GM12878 (cell line): ENCODE measurements at regions not wholly inside any gene's neighbourhood (a gene's known extent, or its start where the extent isn't known, plus 50 kb on each side); places are given as distances from the start of the nearest gene placed in this dataset.

Experiments used
- ATAC-seq: fragments of 200-7000 bp; cut with Tn5 transposase; 3 replicates; pipeline ENCODE4 v1.9.1; 2020; ENCODE audit warnings: mild to moderate bottlenecking, moderate library complexity
- BruUV-seq: library from RNA; stranded (reverse); fragments of 400-500 nt; replicated peaks from 2 replicates; lab custom pipeline; 2021; lab: Mats Ljungman, UMichigan
- CTCF ChIA-PET: fragments of 300-600 bp; sonication (Branson Sonifier 250); formaldehyde crosslinking; extraction: SDS; loops from one replicate; lab custom pipeline; 2021; ENCODE audit warnings: inconsistent platforms; lab: Yijun Ruan, JAX
- POLR2A ChIA-PET: fragments of 350-600 bp; formaldehyde crosslinking; extraction: SDS; loops from one replicate; lab custom pipeline; 2021; ENCODE audit warnings: inconsistent platforms; lab: Charles Lee
- RAD21 ChIA-PET: fragments of 300-600 bp; sonication (Branson Sonifier 250); formaldehyde crosslinking; loops from one replicate; lab custom pipeline; 2023; ENCODE audit warnings: antibody characterized with exemption; ENCODE audit not compliant: unreplicated experiment; lab: Charles Lee
- SMC1A ChIA-PET: fragments of 300-600 bp; sonication (Branson Sonifier 250); formaldehyde crosslinking; loops from one replicate; lab custom pipeline; 2023; ENCODE audit not compliant: unreplicated experiment, uncharacterized antibody; lab: Charles Lee
- DNase-seq: peaks from one replicate; pipeline ENCODE4 v3.0.0-alpha.2; 2011; ENCODE audit warnings: low read depth, low spot score
- FAIRE-seq: peaks from 3 replicates; lab custom pipeline; 2011; peaks lifted over from hg19 to GRCh38; lab: Jason Lieb, UNC
- H2AFZ ChIP-seq: 2 replicates; pipeline ENCODE4 v1.6.0; 2011; ENCODE audit warnings: low read depth, low read length, control low read depth; ENCODE audit not compliant: control insufficient read depth
- H3K27ac ChIP-seq: 2 replicates; pipeline ENCODE4 v1.5.1; 2011; ENCODE audit warnings: control low read depth; ENCODE audit not compliant: control insufficient read depth, insufficient read depth
- H3K27me3 ChIP-seq, 2 experiments: replicated peaks in 1 of 2; 2 replicates each; pipeline versions ENCODE4 v1.6.0 to v1.6.1; 2011; ENCODE audit warnings: low read length in 1 of 2; ENCODE audit not compliant: control insufficient read depth in 2 of 2, insufficient read depth in 2 of 2
- H3K36me3 ChIP-seq, 2 experiments: 2 replicates each; pipeline ENCODE4 v1.5.1; 2011; ENCODE audit warnings: low read length in 1 of 2; ENCODE audit not compliant: control insufficient read depth in 2 of 2, insufficient read depth in 2 of 2
- H3K4me1 ChIP-seq: 2 replicates; pipeline ENCODE4 v1.6.1; 2011; ENCODE audit warnings: mild to moderate bottlenecking, low read length, moderate library complexity, mixed read lengths; ENCODE audit not compliant: control insufficient read depth, insufficient read depth
- H3K4me2 ChIP-seq: 2 replicates; pipeline ENCODE4 v1.6.0; 2011; ENCODE audit warnings: control low read depth; ENCODE audit not compliant: control insufficient read depth, insufficient read depth
- H3K4me3 ChIP-seq: fragments of 200-600 bp; sonication (generic); 2 replicates; pipeline ENCODE4 v1.5.1; 2016
- H3K79me2 ChIP-seq: 2 replicates; pipeline ENCODE4 v1.6.0; 2011; ENCODE audit warnings: low read length; ENCODE audit not compliant: control insufficient read depth, insufficient read depth
- H3K9ac ChIP-seq: 2 replicates; pipeline ENCODE4 v1.8.0; 2011; ENCODE audit warnings: low read length, control low read depth, mixed read lengths; ENCODE audit not compliant: control insufficient read depth, insufficient read depth
- H3K9me3 ChIP-seq: replicated peaks from 3 replicates; pipeline ENCODE4 v1.5.1; 2011; ENCODE audit warnings: mild to moderate bottlenecking, low read length; ENCODE audit not compliant: control insufficient read depth, insufficient read depth
- H4K20me1 ChIP-seq: 2 replicates; pipeline ENCODE4 v1.6.0; 2011; ENCODE audit not compliant: control insufficient read depth, insufficient read depth
- BCL3 ChIP-seq: IDR thresholded peaks from 2 replicates; pipeline ENCODE4 v1.6.1; 2011; ENCODE audit warnings: borderline replicate concordance, low read depth, mild to moderate bottlenecking, moderate library complexity, low read length; ENCODE audit not compliant: insufficient read depth, poor library complexity, severe bottlenecking
- EZH2 ChIP-seq: IDR thresholded peaks from 2 replicates; pipeline ENCODE4 v1.6.1; 2012; ENCODE audit warnings: low read depth, mild to moderate bottlenecking, control low read depth, inconsistent platforms, low read length, borderline replicate concordance; ENCODE audit not compliant: control insufficient read depth
- KLF5 ChIP-seq: fragments of 450-650 bp; IDR thresholded peaks from 2 replicates; pipeline ENCODE4 v1.6.1; 2014; ENCODE audit warnings: mild to moderate bottlenecking; ENCODE audit not compliant: partially characterized antibody
- STAT3 ChIP-seq: IDR thresholded peaks from 2 replicates; pipeline ENCODE4 v1.6.1; 2011; ENCODE audit warnings: low read depth, low read length, improper control_type of control experiment
- WGBS: methylation state at CpG from one replicate; pipeline ENCODE4 v1.1.6; 2016; ENCODE audit warnings: low lambda C conversion rate; ENCODE audit not compliant: insufficient replicate concordance, insufficient coverage; ENCODE audit errors: missing lambda C conversion rate; 5-methylcytosine and 5-hydroxymethylcytosine counted together
- in situ Hi-C: fragments of 300-500 bp; cut with MboI; formaldehyde crosslinking; loops from 9 replicates; pipeline ENCODE4 v1.14.3; 2018; ENCODE audit warnings: mixed read lengths
- intact Hi-C: fragments of 100-400 bp; cut with micrococcal nuclease; formaldehyde crosslinking; loops from one replicate; pipeline ENCODE4 v1.14.2; 2022; ENCODE audit not compliant: unreplicated experiment

DNA sequence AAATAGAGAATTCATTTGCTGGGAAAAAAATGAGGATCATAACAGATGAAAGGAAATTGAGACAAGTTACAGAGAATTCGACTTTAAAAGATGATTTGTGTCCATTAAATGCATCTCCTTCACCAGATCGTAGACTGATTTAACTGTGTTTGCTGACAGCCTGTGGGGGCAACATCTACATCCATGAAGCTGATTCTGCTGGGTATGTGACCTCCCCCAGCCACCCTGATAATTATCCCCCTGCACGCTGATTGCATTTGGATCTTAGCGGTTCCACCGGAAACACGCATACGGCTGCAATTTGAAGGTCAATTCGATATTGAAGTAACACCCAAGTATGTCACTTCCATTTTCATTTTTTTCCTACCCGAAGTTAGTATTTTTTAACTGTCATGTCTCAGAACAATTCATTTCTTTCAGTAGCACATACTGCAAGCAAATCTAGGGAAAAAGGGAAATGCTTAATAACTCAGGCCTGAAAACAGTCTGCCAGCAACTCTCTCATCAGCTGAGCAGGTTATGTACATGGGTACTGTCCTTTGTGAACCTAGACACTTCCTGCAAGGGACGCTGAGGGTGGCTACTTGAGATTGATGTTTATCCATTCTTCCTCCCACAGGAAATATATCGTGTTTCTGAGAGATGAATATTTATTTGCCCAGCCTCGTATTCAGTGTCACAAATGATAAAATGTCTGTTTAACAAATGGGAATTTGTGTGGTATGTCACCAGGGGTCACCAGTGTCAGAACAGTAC lies 134.9 kb downstream of the ZNF22 start:
- no TSS peak for BruUV-seq

DNA sequence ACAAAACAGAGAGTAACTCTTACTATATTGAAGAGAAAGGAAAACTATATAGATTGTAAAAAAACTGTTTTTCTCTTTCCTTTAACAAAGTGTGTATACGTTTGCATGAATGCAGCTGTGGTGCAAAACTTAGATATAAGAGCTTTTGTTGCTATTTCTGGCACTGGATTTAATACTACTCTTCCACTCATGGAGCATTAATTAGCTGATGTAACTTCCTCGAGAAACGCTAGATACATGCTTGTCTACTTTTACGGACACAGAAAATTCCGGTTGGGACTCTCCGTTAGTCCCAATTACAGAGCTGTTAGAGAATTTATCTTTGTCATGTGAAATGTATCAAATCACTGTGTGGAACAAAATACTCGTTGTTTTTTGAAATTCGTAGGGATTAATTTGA lies 135.5 kb downstream of the ZNF22 start:
- DNase-seq: no peak
- no peak for FAIRE-seq
- no peak overlapping the region for H3K4me2 ChIP-seq
- H3K27me3 ChIP-seq: no peaks in the 10 kb centered on the region
- no peak overlapping the region for H3K27ac ChIP-seq
- intact Hi-C loops (no loop called here), in situ Hi-C loops (no loop called here)
- no peaks in the 10 kb centered on the region for H3K4me1 ChIP-seq
- no peak for TF ChIP-seq BCL3
- POLR2A ChIA-PET: no interaction called here
- H3K4me3 ChIP-seq: no peak overlapping the region
- no peaks in the 10 kb centered on the region for H4K20me1 ChIP-seq
- no peak overlapping the region for H3K9ac ChIP-seq
- CTCF ChIA-PET: no interaction called here
- no peaks in the 10 kb centered on the region for H3K36me3 ChIP-seq
- H2AFZ ChIP-seq: no peak overlapping the region
- no peak for ATAC-seq
- 48% methylated on average over 8 of the region's 8 CpGs for WGBS
- no TSS peak for BruUV-seq
- no peaks in the 10 kb centered on the region for H3K79me2 ChIP-seq
- RAD21 ChIA-PET: no interaction called here
- H3K9me3 ChIP-seq: no peaks in the 10 kb centered on the region
- SMC1A ChIA-PET: no interaction called here

More for the DNA sequence above, 134.9 kb downstream of the ZNF22 start:
- CTCF ChIA-PET: no interaction called here
- H3K27ac ChIP-seq: no peak overlapping the region
- no peak overlapping the region for H3K9ac ChIP-seq
- POLR2A ChIA-PET: no interaction called here
- no peak overlapping the region for H2AFZ ChIP-seq
- no peaks in the 10 kb centered on the region for H3K4me1 ChIP-seq
- SMC1A ChIA-PET: no interaction called here
- FAIRE-seq (peak; percentile 64), DNase-seq (no peak), ATAC-seq (no peak)
- in situ Hi-C loops (no loop called here), intact Hi-C loops (no loop called here)
- 50% methylated on average over 12 of the region's 12 CpGs for WGBS
- no peak for TF ChIP-seq KLF5
- no peak for TF ChIP-seq EZH2
- no peak for TF ChIP-seq STAT3
- no peaks in the 10 kb centered on the region for H3K36me3 ChIP-seq
- no peaks in the 10 kb centered on the region for H4K20me1 ChIP-seq
- no peaks in the 10 kb centered on the region for H3K79me2 ChIP-seq
- H3K9me3 ChIP-seq: no peaks in the 10 kb centered on the region
- no peaks in the 10 kb centered on the region for H3K27me3 ChIP-seq
- H3K4me3 ChIP-seq: no peak overlapping the region
- RAD21 ChIA-PET: no interaction called here
- H3K4me2 ChIP-seq: no peak overlapping the region
